Astrocyte of the cerebellum (primary cell): ENCODE measurements at regions not wholly inside any gene's neighbourhood (a gene's known extent, or its start where the extent isn't known, plus 50 kb on each side); places are given as distances from the start of the nearest gene placed in this dataset.
"Not testable (repeated sequence)": the region's sequence is repeated elsewhere in the genome, so short reads cannot be mapped to it uniquely, and the experiment has no call there.

Experiments
- DNase-seq: peaks from one replicate; pipeline ENCODE4 v3.0.0-alpha.2; 2011; ENCODE audit warnings: low read depth
- H3K4me3 ChIP-seq: 2 replicates; pipeline ENCODE4 v1.5.1; 2011; ENCODE audit warnings: mild to moderate bottlenecking, low read depth, low read length, moderate library complexity
- in situ Hi-C: cut with HindIII; loops from 2 replicates; pipeline ENCODE4 v1.10.0; 2017; ENCODE audit warnings: low sequenced_read_pairs
- TF ChIP-seq, protein P1 (sequence below): IDR thresholded peaks from 2 replicates; pipeline ENCODE4 v1.5.1; 2012; ENCODE audit warnings: low read length, low read depth, moderate library complexity, mild to moderate bottlenecking; ENCODE audit errors: missing control alignments

DNA sequence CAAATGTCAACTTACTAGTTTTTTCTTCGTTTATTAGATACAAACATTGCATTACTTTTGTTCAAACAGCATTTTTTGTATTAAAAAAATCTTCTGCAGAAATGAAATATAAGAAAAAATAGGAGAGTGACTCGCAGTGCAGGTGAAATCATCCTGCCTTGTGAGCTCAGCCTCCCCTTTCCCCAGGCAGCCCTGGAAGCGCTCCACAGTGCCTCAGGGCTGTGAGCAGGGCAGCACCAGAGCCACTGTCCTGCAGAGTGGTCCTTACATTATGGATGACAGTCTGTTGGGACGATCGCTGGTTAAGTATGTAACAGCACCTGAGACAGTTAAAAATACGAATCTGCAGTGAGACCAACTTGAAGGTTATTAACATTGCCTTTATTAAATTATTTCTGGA is 695.4 kb upstream of the POM121L12 start:
- no peak overlapping the region for H3K4me3 ChIP-seq
- TF ChIP-seq, protein P1, sequence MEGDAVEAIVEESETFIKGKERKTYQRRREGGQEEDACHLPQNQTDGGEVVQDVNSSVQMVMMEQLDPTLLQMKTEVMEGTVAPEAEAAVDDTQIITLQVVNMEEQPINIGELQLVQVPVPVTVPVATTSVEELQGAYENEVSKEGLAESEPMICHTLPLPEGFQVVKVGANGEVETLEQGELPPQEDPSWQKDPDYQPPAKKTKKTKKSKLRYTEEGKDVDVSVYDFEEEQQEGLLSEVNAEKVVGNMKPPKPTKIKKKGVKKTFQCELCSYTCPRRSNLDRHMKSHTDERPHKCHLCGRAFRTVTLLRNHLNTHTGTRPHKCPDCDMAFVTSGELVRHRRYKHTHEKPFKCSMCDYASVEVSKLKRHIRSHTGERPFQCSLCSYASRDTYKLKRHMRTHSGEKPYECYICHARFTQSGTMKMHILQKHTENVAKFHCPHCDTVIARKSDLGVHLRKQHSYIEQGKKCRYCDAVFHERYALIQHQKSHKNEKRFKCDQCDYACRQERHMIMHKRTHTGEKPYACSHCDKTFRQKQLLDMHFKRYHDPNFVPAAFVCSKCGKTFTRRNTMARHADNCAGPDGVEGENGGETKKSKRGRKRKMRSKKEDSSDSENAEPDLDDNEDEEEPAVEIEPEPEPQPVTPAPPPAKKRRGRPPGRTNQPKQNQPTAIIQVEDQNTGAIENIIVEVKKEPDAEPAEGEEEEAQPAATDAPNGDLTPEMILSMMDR, result no peak
- no peak for DNase-seq
- in situ Hi-C loops, result no loop called here

DNA sequence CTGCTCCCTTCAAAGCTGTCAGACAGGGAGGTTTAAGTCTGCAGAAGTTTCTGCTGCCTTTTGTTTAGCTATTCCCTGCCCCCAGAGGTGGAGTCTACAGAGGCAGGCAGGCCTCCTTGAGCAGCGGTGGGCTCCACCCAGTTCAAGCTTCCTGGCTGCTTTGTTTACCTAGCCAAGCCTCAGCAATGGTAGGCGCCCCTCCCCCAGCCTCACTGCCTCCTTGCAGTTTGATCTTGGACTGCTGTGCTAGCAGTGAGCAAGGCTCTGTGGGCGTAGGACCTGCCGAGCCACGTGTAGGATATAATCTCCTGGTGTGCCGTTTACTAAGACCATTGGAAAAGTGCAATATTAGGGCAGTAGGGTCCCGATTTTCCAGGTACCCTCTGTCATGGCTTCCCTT is 707.1 kb upstream of the POM121L12 start:
- H3K4me3 ChIP-seq, in situ Hi-C loops, DNase-seq: not testable (repeated sequence)

DNA sequence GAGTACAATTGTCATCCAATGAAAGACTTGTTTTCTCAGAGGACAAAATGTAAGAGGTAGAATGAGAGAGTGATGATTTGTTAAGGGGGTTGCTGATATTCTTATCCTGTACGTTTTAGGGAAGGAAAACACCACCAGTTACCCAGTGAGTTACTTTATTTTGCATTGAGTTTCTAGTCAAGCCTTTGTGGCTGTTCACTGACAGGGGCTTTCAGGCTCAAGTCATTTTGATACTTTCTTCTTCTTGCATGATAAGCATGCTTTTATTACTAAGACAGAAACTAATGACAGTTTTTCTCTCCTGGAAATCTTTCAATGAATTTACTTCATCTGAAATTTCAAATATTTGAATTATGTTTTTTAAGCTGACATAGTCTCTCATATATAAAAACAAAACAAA is 710.2 kb upstream of the POM121L12 start:
- in situ Hi-C loops, result no loop called here
- H3K4me3 ChIP-seq, result no peak overlapping the region
- no peak for DNase-seq
- TF ChIP-seq, protein P1, result no peak

DNA sequence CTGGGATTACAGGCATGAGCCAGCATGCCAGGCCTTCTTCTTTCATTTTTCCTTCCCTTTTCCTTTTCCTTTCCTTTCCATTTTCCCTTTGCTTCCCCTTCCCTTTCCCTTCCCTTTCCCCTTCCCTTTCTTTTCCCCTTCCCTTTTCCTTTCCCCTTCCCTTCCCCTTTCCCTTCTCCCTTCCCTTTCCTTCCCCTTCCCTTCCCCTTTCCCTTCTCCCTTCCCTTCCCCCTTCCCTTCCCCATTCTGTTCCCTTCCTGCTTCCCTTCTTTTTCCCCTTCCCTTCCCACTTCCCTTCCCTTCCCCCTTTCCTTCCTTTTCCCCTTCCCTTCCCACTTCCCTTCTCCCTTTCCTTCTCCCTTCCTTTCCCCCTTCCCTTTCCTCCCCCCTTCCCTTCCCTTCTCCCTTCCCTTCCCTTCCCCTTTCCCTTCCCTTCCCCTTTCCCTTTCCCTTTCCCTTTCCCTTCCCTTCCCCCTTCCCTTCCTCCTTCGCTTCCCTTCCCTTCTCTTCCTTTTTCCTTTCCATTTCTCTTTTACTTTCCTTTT is 712.2 kb upstream of the POM121L12 start:
- no peak for DNase-seq
- no peak overlapping the region for H3K4me3 ChIP-seq
- TF ChIP-seq, protein P1, result no peak

DNA sequence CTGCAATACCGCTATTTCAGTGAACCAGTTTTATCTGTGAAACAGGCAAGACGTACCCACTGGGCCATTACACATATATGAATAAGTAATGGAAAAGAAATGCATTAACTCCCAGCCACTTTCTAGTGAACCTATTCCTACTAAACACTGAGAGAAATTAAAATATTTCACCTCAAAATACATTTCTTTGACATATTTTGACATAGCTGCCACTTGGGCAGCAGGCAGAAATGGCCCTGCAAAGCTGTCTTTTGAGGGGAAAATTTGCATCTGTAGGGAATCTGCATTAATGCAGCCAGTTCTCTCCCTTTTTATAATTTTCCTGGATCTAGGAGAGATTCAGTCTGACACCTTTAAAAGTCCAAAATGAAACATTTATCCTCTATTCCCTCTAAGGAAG is 714.8 kb upstream of the POM121L12 start:
- TF ChIP-seq, protein P1, result no peak
- H3K4me3 ChIP-seq, result no peak overlapping the region
- DNase-seq, result no peak
- in situ Hi-C loops, result no loop called here

More for the DNA sequence above, 712.2 kb upstream of the POM121L12 start:
- in situ Hi-C loops, result no loop called here

DNA sequence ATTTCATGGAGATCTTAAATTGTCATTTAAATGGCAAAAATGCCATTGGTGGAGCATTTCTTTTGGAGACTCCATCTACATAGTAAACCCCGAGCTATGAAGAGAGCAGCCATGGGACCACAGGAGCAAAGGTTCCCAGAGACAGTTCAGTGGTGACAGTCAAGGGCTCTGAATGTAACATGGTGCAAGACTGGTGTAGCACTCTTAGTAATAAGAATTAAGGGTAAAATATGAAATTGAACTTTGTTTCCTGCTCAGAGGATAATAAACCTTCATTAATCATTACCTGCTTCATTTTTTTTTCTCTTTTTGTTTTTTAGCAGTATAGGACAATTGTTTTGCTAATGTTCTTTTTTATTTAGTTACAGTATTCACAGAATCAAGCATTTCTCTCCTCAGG is 717.5 kb upstream of the POM121L12 start:
- no peak overlapping the region for H3K4me3 ChIP-seq
- in situ Hi-C loops, result no loop called here
- TF ChIP-seq, protein P1, result no peak
- no peak for DNase-seq

DNA sequence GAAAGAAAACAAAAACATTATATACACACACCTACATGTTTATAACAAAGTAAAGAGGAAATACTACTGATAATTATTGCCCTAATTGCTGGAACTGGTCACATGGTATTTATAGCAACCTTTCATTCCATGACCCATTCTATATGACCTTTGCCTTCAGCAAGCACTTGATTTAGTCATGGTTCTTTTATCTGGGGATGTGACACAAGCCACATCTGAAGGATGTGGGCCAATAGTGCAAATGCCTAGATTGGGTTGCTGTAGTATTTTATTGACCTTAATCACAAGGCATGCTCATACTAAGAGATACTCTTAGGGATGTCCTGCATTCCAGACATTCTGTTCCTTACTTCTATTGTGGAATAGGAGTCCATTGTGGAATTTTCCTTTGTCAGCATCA is 723.5 kb upstream of the POM121L12 start:
- in situ Hi-C loops, result no loop called here
- H3K4me3 ChIP-seq, result no peak overlapping the region
- no peak for DNase-seq

More for the DNA sequence above, 723.5 kb upstream of the POM121L12 start:
- TF ChIP-seq, protein P1, result no peak
